Fibroblast of lung (primary cell): ENCODE measurements at regions not wholly inside any gene's neighbourhood (a gene's known extent, or its start where the extent isn't known, plus 50 kb on each side); places are given as distances from the start of the nearest gene placed in this dataset.

ENCODE experiments used
- DNase-seq, 2 donors: peaks; one replicate each; pipeline versions ENCODE4 v3.0.0 to v3.0.0-alpha.2; 2010; ENCODE audit warnings: low read depth in 2 of 2
- H2AFZ ChIP-seq: 2 replicates; pipeline ENCODE4 v1.5.1; 2012; ENCODE audit warnings: low read length, control low read depth, inconsistent platforms
- H3K27ac ChIP-seq: 2 replicates; pipeline ENCODE4 v1.5.1; 2011; ENCODE audit warnings: low read length, control low read depth; ENCODE audit not compliant: insufficient read depth
- H3K27me3 ChIP-seq: 2 replicates; pipeline ENCODE4 v1.5.1; 2011; ENCODE audit warnings: mild to moderate bottlenecking, low read length; ENCODE audit not compliant: control insufficient read depth, insufficient read depth
- H3K36me3 ChIP-seq: 2 replicates; pipeline ENCODE4 v1.5.1; 2011; ENCODE audit warnings: low read length; ENCODE audit not compliant: control insufficient read depth, insufficient read depth
- H3K4me1 ChIP-seq: 2 replicates; pipeline ENCODE4 v1.5.1; 2011; ENCODE audit warnings: low read length; ENCODE audit not compliant: control insufficient read depth, insufficient read depth; ENCODE audit errors: extremely low read depth
- H3K4me2 ChIP-seq: 2 replicates; pipeline ENCODE4 v1.5.1; 2011; ENCODE audit warnings: low read length, control low read depth; ENCODE audit not compliant: insufficient read depth; ENCODE audit errors: extremely low read depth
- H3K4me3 ChIP-seq, 4 experiments: fragments of 200-600 bp in 1 of 4; sonication (generic) in 1 of 4; replicated peaks in 1 of 4; 2 replicates each; pipeline ENCODE4 v1.5.1; 2011 to 2016; ENCODE audit warnings: low read length in 4 of 4, low read depth in 3 of 4, mild to moderate bottlenecking in 3 of 4, control low read depth in 2 of 4, inconsistent platforms in 1 of 4, mixed read lengths in 1 of 4; ENCODE audit not compliant: insufficient read depth in 1 of 4; ENCODE audit errors: control extremely low read depth in 1 of 4
- H3K79me2 ChIP-seq: 2 replicates; pipeline ENCODE4 v1.5.1; 2012; ENCODE audit warnings: mild to moderate bottlenecking, low read length, inconsistent platforms; ENCODE audit not compliant: control insufficient read depth, insufficient read depth
- H3K9ac ChIP-seq: 2 replicates; pipeline ENCODE4 v1.5.1; 2011; ENCODE audit warnings: mild to moderate bottlenecking, low read length, control low read depth; ENCODE audit not compliant: insufficient read depth
- H3K9me3 ChIP-seq: 2 replicates; pipeline ENCODE4 v1.5.1; 2012; ENCODE audit warnings: low read depth, low read length; ENCODE audit not compliant: control insufficient read depth, insufficient read depth
- H4K20me1 ChIP-seq: 2 replicates; pipeline ENCODE4 v1.5.1; 2011; ENCODE audit warnings: low read length; ENCODE audit not compliant: control insufficient read depth, insufficient read depth; ENCODE audit errors: extremely low read depth
- CTCF ChIP-seq, 2 donors: IDR thresholded peaks in 1 of 2; conservative IDR thresholded peaks in 1 of 2; 1 replicate in 1 of 2; 2 replicates in 1 of 2; pipeline ENCODE4 v1.5.1; 2011 to 2012; ENCODE audit warnings: low read length in 2 of 2, control low read depth in 1 of 2, inconsistent platforms in 1 of 2, low read depth in 1 of 2, mild to moderate bottlenecking in 1 of 2
- EZH2 ChIP-seq: IDR thresholded peaks from 2 replicates; pipeline ENCODE4 v1.5.1; 2012; ENCODE audit warnings: low read length, control low read depth, mild to moderate bottlenecking; ENCODE audit errors: missing control alignments

DNA sequence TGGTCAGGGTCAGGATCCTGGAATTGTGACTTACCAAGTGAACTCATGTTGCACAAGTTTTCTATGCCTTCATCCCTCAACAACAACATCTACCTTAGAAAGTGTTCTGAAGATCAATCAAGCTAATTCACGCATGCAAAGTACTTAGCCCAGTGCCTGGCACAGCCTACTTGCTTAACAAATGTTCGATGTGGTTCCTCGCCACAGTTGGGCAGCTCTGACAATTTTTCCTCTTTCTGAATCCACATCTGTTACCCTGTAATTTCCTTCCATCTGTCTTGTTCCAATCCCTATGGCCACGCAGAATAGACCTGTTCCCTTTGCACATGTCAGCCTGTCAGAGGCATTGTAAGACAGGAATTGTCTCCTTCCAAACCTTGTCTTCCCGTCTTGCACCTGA is 1415.2 kb downstream of the TBC1D22A start:
- Histone ChIP-seq H3K4me1 (no peaks in the 10 kb centered on the region), H3K27ac (no peak overlapping the region), H3K27me3 (no peaks in the 10 kb centered on the region), H4K20me1 (no peaks in the 10 kb centered on the region), H3K36me3 (no peaks in the 10 kb centered on the region), H3K79me2 (no peaks in the 10 kb centered on the region), H3K9ac (no peak overlapping the region), H2AFZ (no peak overlapping the region), H3K4me2 (no peak overlapping the region), H3K9me3 (no peaks in the 10 kb centered on the region), H3K4me3 (no peak overlapping the region)
- TF ChIP-seq CTCF (conservative IDR thresholded peaks at IDR 0.05 in 1 of 2, IDR thresholded peaks at IDR 0.05 in 1 of 2; ENCODE audit: low read depth in 1 of 2, low read length in 2 of 2) (no peak), EZH2 (no peak)
- DNase-seq, result no peak

GRCh38 chr22:48175721-48176120 is 1413.3 kb downstream of the TBC1D22A start:
- H3K4me2 ChIP-seq, result no peak overlapping the region
- no peaks in the 10 kb centered on the region for H4K20me1 ChIP-seq
- no peaks in the 10 kb centered on the region for H3K4me1 ChIP-seq
- TF ChIP-seq CTCF (conservative IDR thresholded peaks at IDR 0.05 in 1 of 2, IDR thresholded peaks at IDR 0.05 in 1 of 2; ENCODE audit: low read depth in 1 of 2, low read length in 2 of 2), result no peak
- no peaks in the 10 kb centered on the region for H3K36me3 ChIP-seq
- no peak overlapping the region for H3K27ac ChIP-seq
- H3K9me3 ChIP-seq, result no peaks in the 10 kb centered on the region
- DNase-seq, result no peak
- H3K9ac ChIP-seq, result no peak overlapping the region
- no peaks in the 10 kb centered on the region for H3K79me2 ChIP-seq
- H2AFZ ChIP-seq, result no peak overlapping the region
- no peak overlapping the region for H3K4me3 ChIP-seq
- no peaks in the 10 kb centered on the region for H3K27me3 ChIP-seq

DNA sequence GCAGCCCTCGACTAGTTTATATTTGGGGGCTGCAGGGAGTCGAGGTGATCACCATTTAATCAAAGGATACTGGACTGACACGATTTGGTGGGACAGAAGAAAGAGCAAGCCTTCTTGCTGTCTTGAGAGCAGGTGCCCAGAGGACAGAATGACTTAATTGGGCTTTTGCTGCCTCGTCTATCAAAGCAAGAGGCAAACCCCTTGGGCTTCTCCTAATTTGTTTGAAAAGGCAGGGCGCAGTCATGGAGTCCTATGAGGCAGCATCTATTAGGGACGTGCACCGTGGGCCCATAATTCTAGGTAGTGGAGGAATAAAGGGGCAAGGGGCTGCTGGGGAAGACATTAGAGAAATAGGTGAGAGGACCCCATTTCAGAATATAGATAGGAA is 1411.3 kb downstream of the TBC1D22A start:
- Histone ChIP-seq H3K9ac (no peak overlapping the region), H3K4me2 (no peak overlapping the region), H3K36me3 (no peaks in the 10 kb centered on the region), H3K27me3 (no peaks in the 10 kb centered on the region), H3K4me3 (no peak overlapping the region), H2AFZ (no peak overlapping the region), H3K79me2 (no peaks in the 10 kb centered on the region), H3K4me1 (no peaks in the 10 kb centered on the region), H3K9me3 (no peaks in the 10 kb centered on the region), H3K27ac (no peak overlapping the region), H4K20me1 (no peaks in the 10 kb centered on the region)
- no peak for TF ChIP-seq CTCF (conservative IDR thresholded peaks at IDR 0.05 in 1 of 2, IDR thresholded peaks at IDR 0.05 in 1 of 2; ENCODE audit: low read depth in 1 of 2, low read length in 2 of 2)
- no peak for TF ChIP-seq EZH2
- DNase-seq, result no peak
